Prostate gland (tissue), 2 donors: ENCODE measurements at regions not wholly inside any gene's neighbourhood (a gene's known extent, or its start where the extent isn't known, plus 50 kb on each side); places are given as distances from the start of the nearest gene placed in this dataset.

Source experiments
- POLR2A ChIP-seq: fragments of 450-650 bp; IDR thresholded peaks from one replicate; pipeline ENCODE4 v1.6.1; 2016; ENCODE audit warnings: antibody characterized with exemption, mild to moderate bottlenecking
- POLR2AphosphoS5 ChIP-seq: sonication (generic); formaldehyde crosslinking; IDR thresholded peaks from one replicate; pipeline ENCODE4 v1.6.1; 2017; ENCODE audit warnings: antibody characterized with exemption
- TF ChIP-seq, protein P1 (sequence below), 4 experiments: fragments of 200-600 bp in 2 of 4; fragments of 450-650 bp in 2 of 4; sonication (generic) in 2 of 4; IDR thresholded peaks; 1 replicate in 3 of 4; 2 replicates in 1 of 4; pipeline ENCODE4 v1.5.1; 2016 to 2019; ENCODE audit warnings: antibody characterized with exemption in 4 of 4, mild to moderate bottlenecking in 2 of 4, moderate library complexity in 2 of 4

DNA sequence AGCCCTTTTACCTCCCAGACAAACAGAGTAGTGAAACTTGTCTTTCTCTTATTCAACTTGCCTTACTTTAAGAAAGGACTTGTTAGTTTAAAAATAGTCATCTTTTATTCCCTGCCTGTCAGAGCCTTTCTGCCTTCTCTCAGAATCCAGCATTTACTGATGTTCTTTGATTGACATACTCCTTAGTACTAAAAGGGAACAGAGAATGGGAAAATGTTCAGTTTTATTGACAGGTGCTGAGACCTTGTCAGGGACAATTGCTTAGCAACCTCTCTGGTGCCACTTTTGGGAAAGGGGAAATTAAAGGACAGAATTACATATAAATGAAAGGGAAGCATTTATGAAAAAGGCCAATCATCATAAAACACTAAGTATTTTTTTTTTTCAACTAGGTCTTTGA, 378.3 kb downstream of the PDCD6IP start:
- TF ChIP-seq POLR2AphosphoS5: no peak
- TF ChIP-seq, protein P1, sequence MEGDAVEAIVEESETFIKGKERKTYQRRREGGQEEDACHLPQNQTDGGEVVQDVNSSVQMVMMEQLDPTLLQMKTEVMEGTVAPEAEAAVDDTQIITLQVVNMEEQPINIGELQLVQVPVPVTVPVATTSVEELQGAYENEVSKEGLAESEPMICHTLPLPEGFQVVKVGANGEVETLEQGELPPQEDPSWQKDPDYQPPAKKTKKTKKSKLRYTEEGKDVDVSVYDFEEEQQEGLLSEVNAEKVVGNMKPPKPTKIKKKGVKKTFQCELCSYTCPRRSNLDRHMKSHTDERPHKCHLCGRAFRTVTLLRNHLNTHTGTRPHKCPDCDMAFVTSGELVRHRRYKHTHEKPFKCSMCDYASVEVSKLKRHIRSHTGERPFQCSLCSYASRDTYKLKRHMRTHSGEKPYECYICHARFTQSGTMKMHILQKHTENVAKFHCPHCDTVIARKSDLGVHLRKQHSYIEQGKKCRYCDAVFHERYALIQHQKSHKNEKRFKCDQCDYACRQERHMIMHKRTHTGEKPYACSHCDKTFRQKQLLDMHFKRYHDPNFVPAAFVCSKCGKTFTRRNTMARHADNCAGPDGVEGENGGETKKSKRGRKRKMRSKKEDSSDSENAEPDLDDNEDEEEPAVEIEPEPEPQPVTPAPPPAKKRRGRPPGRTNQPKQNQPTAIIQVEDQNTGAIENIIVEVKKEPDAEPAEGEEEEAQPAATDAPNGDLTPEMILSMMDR (IDR thresholded peaks at IDR 0.05): no peak
- no peak for TF ChIP-seq POLR2A
